NCI-H748 (cell line): ENCODE measurements at regions not wholly inside any gene's neighbourhood (a gene's known extent, or its start where the extent isn't known, plus 50 kb on each side); places are given as distances from the start of the nearest gene placed in this dataset.

Experiments used
- DNase-seq: peaks from one replicate; lab custom pipeline; 2025; ENCODE audit not compliant: unreplicated experiment; lab: John Stamatoyannopoulos, UW

DNA sequence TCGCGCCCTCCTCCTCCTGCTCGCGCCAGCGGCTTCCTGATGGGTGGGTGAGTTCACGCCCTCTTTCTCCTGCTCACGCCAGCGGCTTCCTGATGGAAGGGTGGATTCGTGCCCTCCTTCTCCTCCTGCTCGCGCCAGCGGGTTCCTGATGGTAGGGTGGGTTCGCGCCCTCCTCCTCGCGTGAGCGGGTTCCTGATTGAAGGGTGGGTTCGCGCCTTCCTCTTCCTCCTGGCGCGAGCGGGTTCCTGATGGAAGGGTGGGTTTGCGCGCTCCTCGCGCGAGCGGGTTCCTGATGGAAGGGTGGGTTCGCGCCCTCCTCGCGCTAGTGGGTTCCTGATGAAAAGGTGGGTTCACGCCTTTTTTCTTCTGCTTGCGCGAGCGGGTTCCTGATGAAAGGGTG is 62.0 kb upstream of the MGAT5 start:
- DNase-seq: no peak

DNA sequence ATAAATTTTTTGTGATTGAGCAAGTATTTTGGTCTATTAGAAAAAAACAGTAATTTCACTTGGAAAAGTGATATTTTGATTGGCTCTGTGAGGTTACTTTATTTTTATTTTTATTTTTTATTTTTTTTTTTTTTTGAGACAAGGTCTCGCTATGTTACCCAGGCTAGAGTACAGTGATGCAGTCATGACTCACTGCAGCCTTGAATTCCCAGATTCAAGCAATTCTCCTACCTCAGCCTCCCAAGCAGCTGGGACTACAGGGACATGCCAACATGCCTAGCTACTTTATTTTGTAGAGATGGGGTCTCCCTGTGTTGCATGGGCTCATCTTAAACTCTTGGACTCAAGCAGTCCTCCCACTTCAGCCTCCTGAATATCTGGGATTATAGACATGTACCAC is 60.9 kb upstream of the MGAT5 start:
- DNase-seq: no peak

- DNase-seq: no peak
Observed at GRCh38 chr2:134194519-134194918, 59.4 kb upstream of the MGAT5 start.

GRCh38 chr2:134195341-134195740 is 58.5 kb upstream of the MGAT5 start:
- DNase-seq: no peak

DNA sequence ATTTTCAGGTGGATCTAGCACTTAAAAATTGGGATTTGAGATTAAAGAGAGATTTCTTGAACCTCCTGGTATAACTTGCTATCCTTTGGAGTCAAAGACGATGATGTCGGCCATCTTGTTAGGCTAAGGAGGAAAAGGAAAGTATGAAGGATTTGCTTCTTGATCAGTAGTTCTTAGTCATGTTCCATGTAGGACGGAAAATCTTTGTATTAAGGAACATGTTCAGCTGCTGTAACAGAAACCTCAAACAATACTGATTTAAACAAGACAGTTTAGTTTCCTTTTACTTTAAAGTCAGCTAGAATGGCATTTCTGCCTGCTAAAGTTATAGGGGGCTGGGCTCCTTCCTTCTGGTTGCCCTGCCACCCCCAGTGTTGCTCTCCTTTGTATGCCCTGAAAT is 56.4 kb upstream of the MGAT5 start:
- no peak for DNase-seq

DNA sequence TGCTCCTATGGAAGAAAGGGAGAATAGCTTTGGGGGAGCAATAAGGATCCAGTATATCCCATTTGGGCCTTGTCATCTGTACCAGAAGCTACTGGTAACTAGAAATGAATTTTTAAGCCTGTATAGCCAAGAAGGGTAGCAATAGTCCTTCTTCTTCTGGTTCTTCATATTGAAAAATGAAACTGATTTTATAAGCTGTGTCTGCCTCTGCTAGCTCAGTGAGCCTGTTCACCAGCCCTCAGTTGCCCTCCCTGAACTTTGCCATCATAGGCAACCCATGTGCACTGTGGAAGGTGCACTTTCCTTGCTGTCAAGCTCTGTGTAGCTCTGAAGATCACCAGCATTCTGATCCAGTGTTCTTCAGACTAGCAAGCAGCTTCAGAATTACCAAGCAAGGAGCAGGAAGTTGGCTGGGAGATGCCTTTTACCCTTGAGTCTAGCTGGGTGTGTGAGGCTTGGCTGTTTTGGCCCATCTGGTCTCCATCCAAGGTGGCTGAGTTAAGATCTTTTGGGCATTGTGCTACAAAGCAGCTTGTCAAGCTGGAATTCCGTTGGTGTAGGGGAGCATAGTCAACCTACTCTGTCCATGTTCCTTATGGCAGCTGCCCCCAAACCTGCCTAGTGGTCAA is 55.8 kb upstream of the MGAT5 start:
- DNase-seq: no peak

- no peak for DNase-seq
Observed at GRCh38 chr2:134199123-134199522, 54.7 kb upstream of the MGAT5 start.

GRCh38 chr2:134200036-134200618 is 53.7 kb upstream of the MGAT5 start:
- DNase-seq: no peak

DNA sequence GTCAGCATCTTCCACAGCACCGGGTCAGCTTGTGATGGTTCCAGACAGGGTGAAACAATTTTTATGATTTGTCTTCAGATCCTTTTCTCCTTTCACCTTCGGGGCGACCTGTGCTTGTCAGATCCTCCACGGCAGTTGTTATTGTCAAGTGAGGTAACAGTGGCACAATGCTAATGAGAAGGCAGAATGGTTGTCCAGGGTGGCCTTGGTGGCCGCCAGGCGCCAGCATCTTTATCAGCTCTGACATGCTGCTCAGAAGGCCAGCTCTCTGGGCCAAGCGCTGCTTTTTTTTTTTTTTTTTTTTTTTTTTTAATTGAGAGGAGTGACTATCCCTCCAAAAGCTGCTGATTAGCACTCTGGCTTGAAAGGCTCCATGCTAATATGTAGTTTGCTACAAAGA is 52.3 kb upstream of the MGAT5 start:
- peak; percentile 16 for DNase-seq

- peak; percentile 43 for DNase-seq
Observed at GRCh38 chr2:134202371-134202770, 51.5 kb upstream of the MGAT5 start.

- DNase-seq: no peak
Observed at GRCh38 chr2:134203175-134203574, 50.7 kb upstream of the MGAT5 start.
